ENCODE measurements at regions not wholly inside any gene's neighbourhood (a gene's known extent, or its start where the extent isn't known, plus 50 kb on each side); places are given as distances from the start of the nearest gene placed in this dataset.

DNA sequence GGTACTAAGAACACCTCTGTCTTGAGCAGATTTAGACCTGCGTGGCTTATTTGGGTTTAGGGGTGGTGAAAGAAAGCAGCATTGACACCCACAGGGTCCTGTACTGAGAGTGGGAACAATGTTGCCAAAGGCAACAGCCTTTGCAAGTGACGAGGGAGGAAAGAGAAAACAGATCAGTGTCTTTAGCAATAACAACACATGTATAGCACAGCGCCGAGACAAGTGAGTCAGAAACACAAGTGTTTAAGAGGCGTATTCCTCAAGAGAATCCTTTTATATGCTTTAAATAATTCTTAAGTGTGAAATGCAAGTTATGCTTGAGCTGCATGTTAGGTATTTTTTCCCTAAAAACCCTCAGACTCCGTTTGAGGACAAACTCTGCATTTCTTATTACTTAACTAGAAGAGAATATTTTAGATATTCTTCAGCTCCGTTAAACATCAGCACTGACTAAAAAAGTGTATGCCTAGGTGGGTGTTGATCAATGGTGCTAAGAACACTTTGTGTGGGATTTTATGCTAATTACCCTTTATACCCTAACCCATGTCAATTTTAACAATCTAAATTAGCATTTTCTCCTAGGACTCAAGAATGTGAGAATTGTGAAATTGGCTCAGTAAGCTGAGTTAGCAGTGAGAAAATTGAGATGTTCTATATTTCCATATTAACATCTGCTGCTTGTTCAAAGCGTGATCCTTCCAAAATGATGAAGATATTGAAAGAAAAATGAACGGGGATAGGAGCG, 1095.4 kb upstream of the CELF2 start:
- no peaks in the 10 kb centered on the region for H3K4me1 ChIP-seq
- H3K4me3 ChIP-seq: no peak overlapping the region
- TF ChIP-seq POLR2A (IDR thresholded peaks at IDR 0.05): no peak
- TF ChIP-seq, protein P1, sequence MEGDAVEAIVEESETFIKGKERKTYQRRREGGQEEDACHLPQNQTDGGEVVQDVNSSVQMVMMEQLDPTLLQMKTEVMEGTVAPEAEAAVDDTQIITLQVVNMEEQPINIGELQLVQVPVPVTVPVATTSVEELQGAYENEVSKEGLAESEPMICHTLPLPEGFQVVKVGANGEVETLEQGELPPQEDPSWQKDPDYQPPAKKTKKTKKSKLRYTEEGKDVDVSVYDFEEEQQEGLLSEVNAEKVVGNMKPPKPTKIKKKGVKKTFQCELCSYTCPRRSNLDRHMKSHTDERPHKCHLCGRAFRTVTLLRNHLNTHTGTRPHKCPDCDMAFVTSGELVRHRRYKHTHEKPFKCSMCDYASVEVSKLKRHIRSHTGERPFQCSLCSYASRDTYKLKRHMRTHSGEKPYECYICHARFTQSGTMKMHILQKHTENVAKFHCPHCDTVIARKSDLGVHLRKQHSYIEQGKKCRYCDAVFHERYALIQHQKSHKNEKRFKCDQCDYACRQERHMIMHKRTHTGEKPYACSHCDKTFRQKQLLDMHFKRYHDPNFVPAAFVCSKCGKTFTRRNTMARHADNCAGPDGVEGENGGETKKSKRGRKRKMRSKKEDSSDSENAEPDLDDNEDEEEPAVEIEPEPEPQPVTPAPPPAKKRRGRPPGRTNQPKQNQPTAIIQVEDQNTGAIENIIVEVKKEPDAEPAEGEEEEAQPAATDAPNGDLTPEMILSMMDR (IDR thresholded peaks at IDR 0.05): no peak
- no peaks in the 10 kb centered on the region for H3K36me3 ChIP-seq
- H3K27ac ChIP-seq: no peak overlapping the region
- DNase-seq: no peak
- H3K9me3 ChIP-seq: no peaks in the 10 kb centered on the region
- H3K27me3 ChIP-seq: no peaks in the 10 kb centered on the region

DNA sequence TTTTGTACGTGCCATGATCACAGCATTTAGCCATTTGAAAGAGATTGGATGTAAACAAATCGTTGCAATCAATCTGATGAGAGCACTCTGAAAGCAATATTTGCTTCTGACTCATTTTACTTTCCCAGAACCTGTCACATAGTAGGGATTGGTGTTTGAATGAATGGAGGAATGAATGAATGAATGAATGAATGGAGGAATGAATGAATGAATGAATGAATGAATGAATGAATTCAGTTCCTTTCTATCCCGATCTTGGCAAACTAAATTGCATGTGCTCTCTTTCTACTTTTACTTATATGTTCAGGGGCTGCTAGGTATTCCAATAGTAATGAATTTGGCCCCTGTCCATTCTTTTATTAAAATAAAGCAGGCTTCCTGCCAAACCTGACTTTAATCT, 1091.7 kb upstream of the CELF2 start:
- TF ChIP-seq, protein P1 (IDR thresholded peaks at IDR 0.05): no peak
- TF ChIP-seq POLR2A (IDR thresholded peaks at IDR 0.05): no peak
- no peak for DNase-seq
- no peaks in the 10 kb centered on the region for H3K9me3 ChIP-seq
- H3K27me3 ChIP-seq: no peaks in the 10 kb centered on the region
- no peaks in the 10 kb centered on the region for H3K36me3 ChIP-seq
- no peak overlapping the region for H3K4me3 ChIP-seq
- no peaks in the 10 kb centered on the region for H3K4me1 ChIP-seq
- no peak overlapping the region for H3K27ac ChIP-seq

DNA sequence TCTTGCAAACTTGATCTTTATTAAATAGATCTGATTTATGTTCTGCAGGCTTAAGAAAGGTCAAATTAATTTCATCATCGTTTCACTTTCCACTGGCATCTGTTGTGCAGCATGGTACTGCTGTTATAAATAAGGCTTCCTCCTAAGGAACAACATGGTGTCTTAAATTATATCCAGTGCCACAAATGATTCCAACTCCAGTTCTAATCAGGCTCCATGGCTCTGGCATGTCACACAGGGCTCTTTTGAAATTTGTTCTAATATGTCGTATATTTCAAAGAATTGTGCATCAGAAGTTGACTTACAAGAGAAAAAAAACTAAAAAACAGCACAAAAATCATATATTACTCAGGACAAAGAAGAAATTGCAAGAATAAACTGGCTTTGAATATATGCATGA, 1090.8 kb upstream of the CELF2 start:
- no peaks in the 10 kb centered on the region for H3K36me3 ChIP-seq
- no peak overlapping the region for H3K4me3 ChIP-seq
- H3K4me1 ChIP-seq: no peaks in the 10 kb centered on the region
- no peaks in the 10 kb centered on the region for H3K27me3 ChIP-seq
- no peak for DNase-seq
- H3K27ac ChIP-seq: no peak overlapping the region
- TF ChIP-seq POLR2A (IDR thresholded peaks at IDR 0.05): no peak
- TF ChIP-seq, protein P1 (IDR thresholded peaks at IDR 0.05): no peak
- no peaks in the 10 kb centered on the region for H3K9me3 ChIP-seq

DNA sequence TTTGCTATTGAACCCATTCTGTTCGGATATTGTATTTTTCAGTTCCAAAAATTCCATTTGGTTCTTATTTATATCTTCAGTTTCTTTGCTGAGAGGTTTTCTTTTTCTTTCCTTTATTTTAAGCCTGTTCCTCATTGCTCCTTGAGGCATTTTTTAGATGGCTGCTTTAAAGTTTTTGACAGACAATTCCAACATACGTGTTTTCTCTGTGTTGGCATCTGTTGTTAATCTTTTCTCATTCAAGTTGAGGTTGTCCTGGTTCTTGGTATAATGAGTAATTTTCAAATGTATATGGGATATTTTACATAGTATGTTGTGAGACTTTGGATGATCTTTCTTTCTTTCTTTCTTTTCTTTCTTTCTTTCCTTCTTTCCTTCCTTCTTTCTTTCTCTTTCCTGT, 1078.0 kb upstream of the CELF2 start:
- DNase-seq: no peak
- no peak overlapping the region for H3K27ac ChIP-seq
- H3K9me3 ChIP-seq: no peaks in the 10 kb centered on the region
- no peaks in the 10 kb centered on the region for H3K4me1 ChIP-seq
- H3K27me3 ChIP-seq: no peaks in the 10 kb centered on the region
- H3K4me3 ChIP-seq: no peak overlapping the region
- H3K36me3 ChIP-seq: no peaks in the 10 kb centered on the region
- TF ChIP-seq, protein P1 (IDR thresholded peaks at IDR 0.05): no peak

DNA sequence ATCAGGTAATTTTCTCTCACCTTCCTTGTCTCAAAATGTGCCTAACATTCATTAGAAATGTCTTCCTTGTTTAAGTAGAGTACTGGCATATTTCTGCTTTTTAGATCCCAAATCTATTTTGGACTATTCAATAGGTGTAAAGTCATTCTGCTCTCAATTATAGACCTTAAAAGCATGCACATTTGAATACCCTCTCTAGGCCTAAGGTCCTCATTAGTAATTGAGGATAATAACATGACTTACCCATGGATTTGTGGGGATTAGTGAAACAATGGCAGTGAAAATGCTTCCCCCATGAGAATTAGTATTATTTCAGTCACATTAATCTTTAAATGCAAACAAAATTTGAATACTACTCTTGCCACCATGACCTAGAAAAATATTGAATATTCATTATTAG, 1073.0 kb upstream of the CELF2 start:
- DNase-seq: no peak
- no peaks in the 10 kb centered on the region for H3K9me3 ChIP-seq
- H3K4me3 ChIP-seq: no peak overlapping the region
- TF ChIP-seq, protein P1 (IDR thresholded peaks at IDR 0.05): no peak
- TF ChIP-seq POLR2A (IDR thresholded peaks at IDR 0.05): no peak
- H3K27me3 ChIP-seq: no peaks in the 10 kb centered on the region
- no peaks in the 10 kb centered on the region for H3K36me3 ChIP-seq
- no peak overlapping the region for H3K27ac ChIP-seq
- H3K4me1 ChIP-seq: no peaks in the 10 kb centered on the region

DNA sequence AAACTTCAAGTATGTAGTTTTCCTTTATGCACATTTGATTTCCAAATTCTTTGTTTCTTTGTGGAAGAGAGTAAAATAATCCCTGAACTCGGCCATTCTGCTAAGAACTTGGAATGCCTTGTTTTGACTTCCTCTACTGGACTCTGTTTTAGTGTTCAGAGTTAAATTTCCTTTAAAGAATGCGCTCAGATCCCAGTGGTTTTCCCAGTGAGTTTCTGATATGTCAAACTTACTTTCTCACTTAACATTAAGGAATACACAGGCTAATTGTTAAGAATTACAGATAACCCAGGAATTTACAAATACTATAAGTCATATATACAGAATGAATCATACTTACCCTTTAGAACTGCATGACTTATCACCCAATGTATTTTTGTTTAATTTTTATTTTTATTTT, 1067.6 kb upstream of the CELF2 start:
- Histone ChIP-seq H3K27me3 (no peaks in the 10 kb centered on the region), H3K9me3 (no peaks in the 10 kb centered on the region), H3K4me1 (no peaks in the 10 kb centered on the region), H3K36me3 (no peaks in the 10 kb centered on the region), H3K27ac (no peak overlapping the region), H3K4me3 (no peak overlapping the region)
- no peak for TF ChIP-seq POLR2A (IDR thresholded peaks at IDR 0.05)
- DNase-seq: no peak
